OCI-LY1 (cell line): ENCODE measurements at regions not wholly inside any gene's neighbourhood (a gene's known extent, or its start where the extent isn't known, plus 50 kb on each side); places are given as distances from the start of the nearest gene placed in this dataset.

Experiments used
- EZH2 ChIP-seq: fragments of 200-600 bp; sonication (generic), shearing (Covaris generic); IDR thresholded peaks from 2 replicates; pipeline ENCODE4 v1.8.0; 2017; ENCODE audit warnings: borderline replicate concordance, mixed run types, mild to moderate bottlenecking, antibody characterized with exemption, low read length, moderate library complexity, mixed read lengths
- TF ChIP-seq, protein P1 (sequence below): fragments of 200-600 bp; sonication (generic), shearing (Covaris generic); IDR thresholded peaks from 2 replicates; pipeline ENCODE4 v1.5.1; 2017; ENCODE audit warnings: mild to moderate bottlenecking, antibody characterized with exemption, low read length, moderate library complexity, mixed read lengths

DNA sequence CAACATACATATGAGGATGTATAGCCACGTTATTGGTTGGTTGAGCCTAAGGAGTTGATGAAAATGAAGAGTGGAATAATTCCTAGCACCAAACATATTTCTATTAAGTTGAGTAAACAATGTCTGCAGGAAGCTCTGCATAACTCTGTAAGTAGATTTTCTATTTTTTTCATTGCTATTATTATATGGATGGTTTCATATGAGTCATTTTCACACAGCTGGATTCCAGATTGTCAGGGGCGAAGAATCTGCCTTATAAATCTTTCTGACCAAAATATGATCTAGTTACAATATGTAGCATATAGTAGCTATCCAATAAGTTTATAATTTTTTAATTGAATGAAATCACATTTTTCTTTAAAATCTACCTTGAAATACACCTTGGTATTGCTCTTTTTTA is 468.0 kb upstream of the PKDCC start:
- TF ChIP-seq, protein P1, sequence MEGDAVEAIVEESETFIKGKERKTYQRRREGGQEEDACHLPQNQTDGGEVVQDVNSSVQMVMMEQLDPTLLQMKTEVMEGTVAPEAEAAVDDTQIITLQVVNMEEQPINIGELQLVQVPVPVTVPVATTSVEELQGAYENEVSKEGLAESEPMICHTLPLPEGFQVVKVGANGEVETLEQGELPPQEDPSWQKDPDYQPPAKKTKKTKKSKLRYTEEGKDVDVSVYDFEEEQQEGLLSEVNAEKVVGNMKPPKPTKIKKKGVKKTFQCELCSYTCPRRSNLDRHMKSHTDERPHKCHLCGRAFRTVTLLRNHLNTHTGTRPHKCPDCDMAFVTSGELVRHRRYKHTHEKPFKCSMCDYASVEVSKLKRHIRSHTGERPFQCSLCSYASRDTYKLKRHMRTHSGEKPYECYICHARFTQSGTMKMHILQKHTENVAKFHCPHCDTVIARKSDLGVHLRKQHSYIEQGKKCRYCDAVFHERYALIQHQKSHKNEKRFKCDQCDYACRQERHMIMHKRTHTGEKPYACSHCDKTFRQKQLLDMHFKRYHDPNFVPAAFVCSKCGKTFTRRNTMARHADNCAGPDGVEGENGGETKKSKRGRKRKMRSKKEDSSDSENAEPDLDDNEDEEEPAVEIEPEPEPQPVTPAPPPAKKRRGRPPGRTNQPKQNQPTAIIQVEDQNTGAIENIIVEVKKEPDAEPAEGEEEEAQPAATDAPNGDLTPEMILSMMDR: no peak
- no peak for TF ChIP-seq EZH2
